Progenitor cell of endocrine pancreas (in vitro differentiated cells): ENCODE measurements at regions not wholly inside any gene's neighbourhood (a gene's known extent, or its start where the extent isn't known, plus 50 kb on each side); places are given as distances from the start of the nearest gene placed in this dataset.
"Not testable (repeated sequence)": the region's sequence is repeated elsewhere in the genome, so short reads cannot be mapped to it uniquely, and the experiment has no call there.

Source experiments
- DNase-seq: peaks from one replicate; pipeline ENCODE4 v3.0.0; 2021; ENCODE audit warnings: low spot score; ENCODE audit not compliant: unreplicated experiment
- H3K27ac Mint-ChIP-seq: 2 replicates; pipeline ENCODE4 v1.8.0; 2021; ENCODE audit warnings: mild to moderate bottlenecking, moderate library complexity, mixed read lengths
- H3K27me3 Mint-ChIP-seq: 2 replicates; pipeline ENCODE4 v1.8.0; 2021; ENCODE audit warnings: mixed read lengths
- H3K36me3 Mint-ChIP-seq: 2 replicates; pipeline ENCODE4 v1.8.0; 2022; ENCODE audit warnings: mixed read lengths; ENCODE audit not compliant: insufficient read depth
- H3K4me1 Mint-ChIP-seq: 2 replicates; pipeline ENCODE4 v1.8.0; 2021; ENCODE audit warnings: low read depth, mixed read lengths
- H3K4me3 Mint-ChIP-seq: 2 replicates; pipeline ENCODE4 v1.8.0; 2021; ENCODE audit warnings: low read depth, mild to moderate bottlenecking, moderate library complexity, mixed read lengths
- H3K9me3 Mint-ChIP-seq: 2 replicates; pipeline ENCODE4 v1.8.0; 2021; ENCODE audit warnings: low read depth, mixed read lengths
- TF ChIP-seq, protein P1 (sequence below): fragments of 200-600 bp; sonication (generic); IDR thresholded peaks from one replicate; pipeline ENCODE4 v1.5.0; 2021; ENCODE audit warnings: antibody characterized with exemption, mild to moderate bottlenecking; ENCODE audit not compliant: unreplicated experiment

GRCh38 chr13:59280297-59280696, 883.4 kb downstream of the DIAPH3 start:
- Mint-ChIP-seq H3K36me3 (no peaks in the 10 kb centered on the region), H3K27ac (no peak overlapping the region), H3K9me3 (no peaks in the 10 kb centered on the region), H3K27me3 (no peaks in the 10 kb centered on the region), H3K4me1 (peaks cover 9% of the 10 kb centered on the region), H3K4me3 (no peak overlapping the region)
- DNase-seq: no peak
- TF ChIP-seq, protein P1, sequence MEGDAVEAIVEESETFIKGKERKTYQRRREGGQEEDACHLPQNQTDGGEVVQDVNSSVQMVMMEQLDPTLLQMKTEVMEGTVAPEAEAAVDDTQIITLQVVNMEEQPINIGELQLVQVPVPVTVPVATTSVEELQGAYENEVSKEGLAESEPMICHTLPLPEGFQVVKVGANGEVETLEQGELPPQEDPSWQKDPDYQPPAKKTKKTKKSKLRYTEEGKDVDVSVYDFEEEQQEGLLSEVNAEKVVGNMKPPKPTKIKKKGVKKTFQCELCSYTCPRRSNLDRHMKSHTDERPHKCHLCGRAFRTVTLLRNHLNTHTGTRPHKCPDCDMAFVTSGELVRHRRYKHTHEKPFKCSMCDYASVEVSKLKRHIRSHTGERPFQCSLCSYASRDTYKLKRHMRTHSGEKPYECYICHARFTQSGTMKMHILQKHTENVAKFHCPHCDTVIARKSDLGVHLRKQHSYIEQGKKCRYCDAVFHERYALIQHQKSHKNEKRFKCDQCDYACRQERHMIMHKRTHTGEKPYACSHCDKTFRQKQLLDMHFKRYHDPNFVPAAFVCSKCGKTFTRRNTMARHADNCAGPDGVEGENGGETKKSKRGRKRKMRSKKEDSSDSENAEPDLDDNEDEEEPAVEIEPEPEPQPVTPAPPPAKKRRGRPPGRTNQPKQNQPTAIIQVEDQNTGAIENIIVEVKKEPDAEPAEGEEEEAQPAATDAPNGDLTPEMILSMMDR: no peak

- Mint-ChIP-seq H3K4me3 (no peak overlapping the region), H3K27ac (no peak overlapping the region), H3K27me3 (no peaks in the 10 kb centered on the region), H3K4me1 (peaks cover 13% of the 10 kb centered on the region), H3K36me3 (no peaks in the 10 kb centered on the region), H3K9me3 (no peaks in the 10 kb centered on the region)
- TF ChIP-seq, protein P1: no peak
- no peak for DNase-seq
Observed at GRCh38 chr13:59281453-59281852, 882.3 kb downstream of the DIAPH3 start.

GRCh38 chr13:59292240-59292639, 871.5 kb downstream of the DIAPH3 start:
- DNase-seq, H3K4me1 Mint-ChIP-seq, H3K36me3 Mint-ChIP-seq, H3K4me3 Mint-ChIP-seq, H3K27ac Mint-ChIP-seq, H3K27me3 Mint-ChIP-seq: not testable (repeated sequence)
- peaks cover 30% of the 10 kb centered on the region for H3K9me3 Mint-ChIP-seq

DNA sequence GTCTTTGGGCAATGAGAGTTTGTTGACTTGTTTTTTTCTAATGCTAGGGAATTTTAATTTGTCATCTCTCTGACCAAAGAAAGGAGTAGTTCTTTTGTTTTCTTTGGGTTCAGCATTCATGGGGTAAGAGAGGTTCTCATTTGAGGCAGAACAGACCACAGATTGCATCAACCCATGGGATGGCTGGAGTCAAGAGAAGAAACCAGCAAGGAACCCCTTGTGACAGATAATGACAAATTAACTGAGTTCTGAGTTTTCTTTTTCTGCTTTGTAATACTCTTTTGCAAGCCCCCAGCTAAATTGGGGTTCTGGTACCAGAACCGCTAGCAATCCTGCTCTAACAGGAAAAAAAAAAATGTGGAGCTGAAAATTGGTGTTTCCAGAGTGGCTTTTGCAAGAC, 864.1 kb downstream of the DIAPH3 start:
- H3K27me3 Mint-ChIP-seq: no peaks in the 10 kb centered on the region
- no peak for DNase-seq
- H3K9me3 Mint-ChIP-seq: peaks cover 14% of the 10 kb centered on the region
- no peaks in the 10 kb centered on the region for H3K4me1 Mint-ChIP-seq
- no peak overlapping the region for H3K4me3 Mint-ChIP-seq
- TF ChIP-seq, protein P1: no peak
- H3K27ac Mint-ChIP-seq: no peak overlapping the region
- peaks cover 1% of the 10 kb centered on the region for H3K36me3 Mint-ChIP-seq

DNA sequence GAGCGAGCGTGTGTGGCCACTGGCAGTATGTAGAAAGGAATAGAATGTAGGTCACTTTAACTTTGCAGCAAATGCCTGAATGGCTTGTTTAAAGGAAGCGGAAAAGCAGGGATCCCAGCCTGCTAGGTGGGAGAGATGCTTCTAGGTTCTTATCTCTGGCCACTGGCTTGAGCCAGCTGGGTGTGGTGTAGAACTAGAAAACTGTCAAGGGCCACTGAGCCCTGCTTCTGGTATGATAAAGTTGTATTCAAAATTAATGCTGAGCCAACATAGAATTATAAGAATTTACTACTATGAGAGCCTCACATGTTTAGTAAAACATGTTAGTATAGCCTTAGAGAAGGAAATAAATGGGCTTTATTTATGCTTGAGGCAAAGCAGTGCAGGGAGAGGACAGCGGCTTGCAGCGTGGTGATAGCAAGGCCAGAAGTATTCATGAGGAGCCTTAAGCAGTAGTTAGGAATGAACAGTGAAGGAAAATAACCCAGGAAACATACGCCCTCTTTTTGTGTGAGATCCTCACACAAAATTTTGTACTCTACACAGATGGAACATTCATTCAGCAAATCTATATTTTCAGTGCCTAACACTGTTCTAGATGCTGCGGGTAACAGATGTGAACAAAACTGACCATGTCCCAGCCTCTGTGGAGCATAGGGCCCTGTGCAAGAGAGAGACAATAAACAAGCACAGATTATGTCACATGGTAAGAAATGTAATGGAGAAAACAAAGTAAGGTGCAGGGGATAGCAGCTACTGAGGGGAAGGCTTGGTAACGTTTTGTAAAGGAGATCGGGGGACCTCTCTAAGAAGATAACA, 863.2 kb downstream of the DIAPH3 start:
- Mint-ChIP-seq H3K36me3 (peaks cover 1% of the 10 kb centered on the region), H3K9me3 (peaks cover 12% of the 10 kb centered on the region), H3K4me3 (no peak overlapping the region), H3K4me1 (no peaks in the 10 kb centered on the region), H3K27ac (no peak overlapping the region), H3K27me3 (no peaks in the 10 kb centered on the region)
- DNase-seq: no peak
- TF ChIP-seq, protein P1: no peak

- H3K4me3 Mint-ChIP-seq: no peak overlapping the region
- peaks cover 7% of the 10 kb centered on the region for H3K9me3 Mint-ChIP-seq
- peaks cover 1% of the 10 kb centered on the region for H3K36me3 Mint-ChIP-seq
- H3K27ac Mint-ChIP-seq: no peak overlapping the region
- TF ChIP-seq, protein P1: no peak
- no peaks in the 10 kb centered on the region for H3K27me3 Mint-ChIP-seq
- H3K4me1 Mint-ChIP-seq: no peaks in the 10 kb centered on the region
- no peak for DNase-seq
Observed at GRCh38 chr13:59301174-59301567, 862.6 kb downstream of the DIAPH3 start.
